H1 (cell line): ENCODE measurements at regions not wholly inside any gene's neighbourhood (a gene's known extent, or its start where the extent isn't known, plus 50 kb on each side); places are given as distances from the start of the nearest gene placed in this dataset.

Experiments
- CTCF ChIA-PET: fragments of 300-600 bp; sonication (Branson Sonifier 250); formaldehyde crosslinking; loops from one replicate; lab custom pipeline; 2021; ENCODE audit not compliant: partially characterized antibody; lab: Charles Lee
- POLR2A ChIA-PET: fragments of 300-600 bp; sonication (Branson Sonifier 250); formaldehyde crosslinking; loops from one replicate; lab custom pipeline; 2021; ENCODE audit warnings: inconsistent platforms; ENCODE audit not compliant: partially characterized antibody; lab: Charles Lee
- DNase-seq, 2 experiments: peaks; one replicate each; pipeline versions ENCODE4 v3.0.0 to v3.0.0-alpha.2; 2010 to 2022; ENCODE audit warnings: low spot score in 2 of 2, low read depth in 1 of 2, mixed read lengths in 1 of 2
- FAIRE-seq: peaks from 2 replicates; lab custom pipeline; 2011; peaks lifted over from hg19 to GRCh38; lab: Jason Lieb, UNC
- H2AFZ ChIP-seq: 2 replicates; pipeline ENCODE4 v1.8.1; 2012; ENCODE audit warnings: low read length, inconsistent platforms
- H2AK5ac ChIP-seq: 2 replicates; pipeline ENCODE4 v1.6.1; 2013; ENCODE audit warnings: low read depth, low read length
- H2BK120ac ChIP-seq: replicated peaks from 2 replicates; pipeline ENCODE3; 2013; ENCODE audit warnings: low read depth, low read length, inconsistent platforms
- H2BK12ac ChIP-seq: 2 replicates; pipeline ENCODE4 v1.6.1; 2013; ENCODE audit warnings: low read depth, low read length
- H2BK15ac ChIP-seq: 2 replicates; pipeline ENCODE4 v1.6.1; 2013; ENCODE audit warnings: low read length
- H2BK20ac ChIP-seq: 2 replicates; pipeline ENCODE4 v1.6.1; 2013; ENCODE audit warnings: low read length
- H2BK5ac ChIP-seq: 2 replicates; pipeline ENCODE4 v1.6.1; 2013; ENCODE audit warnings: low read depth, low read length
- H3K14ac ChIP-seq: 2 replicates; pipeline ENCODE4 v1.6.1; 2013; ENCODE audit warnings: inconsistent platforms; ENCODE audit not compliant: insufficient read length
- H3K18ac ChIP-seq: 2 replicates; pipeline ENCODE4 v1.6.1; 2013; ENCODE audit warnings: low read length; ENCODE audit errors: extremely low read depth
- H3K23ac ChIP-seq: 2 replicates; pipeline ENCODE4 v1.6.1; 2013; ENCODE audit warnings: inconsistent platforms; ENCODE audit not compliant: insufficient read length
- H3K23me2 ChIP-seq: 2 replicates; pipeline ENCODE4 v1.6.1; 2013; ENCODE audit warnings: low read depth, low read length
- H3K27ac ChIP-seq: 2 replicates; pipeline ENCODE4 v1.6.1; 2011; ENCODE audit warnings: low read depth, low read length, inconsistent platforms
- H3K27me3 ChIP-seq, 4 experiments: replicated peaks in 1 of 4; 1 replicate in 1 of 4; 2 replicates in 3 of 4; pipeline versions ENCODE4 v1.6.1 to v1.8.1; 2011 to 2013; ENCODE audit warnings: low read length in 3 of 4, mild to moderate bottlenecking in 3 of 4, inconsistent platforms in 2 of 4, mixed read lengths in 2 of 4, moderate library complexity in 1 of 4; ENCODE audit not compliant: control insufficient read depth in 3 of 4, insufficient read depth in 3 of 4; ENCODE audit errors: extremely low read depth in 1 of 4
- H3K36me3 ChIP-seq, 4 experiments: 2 replicates each; pipeline versions ENCODE4 v1.6.1 to v1.8.1; 2011 to 2013; ENCODE audit warnings: mild to moderate bottlenecking in 4 of 4, low read length in 3 of 4, moderate library complexity in 2 of 4, control low read depth in 1 of 4, inconsistent platforms in 1 of 4; ENCODE audit not compliant: insufficient read depth in 4 of 4, control insufficient read depth in 2 of 4
- H3K4ac ChIP-seq: replicated peaks from 2 replicates; pipeline ENCODE3; 2013; ENCODE audit warnings: low read length, low read depth, mixed read lengths, inconsistent platforms; ENCODE audit not compliant: insufficient read length
- H3K4me1 ChIP-seq, 4 experiments: replicated peaks in 1 of 4; 1 replicate in 1 of 4; 2 replicates in 3 of 4; pipeline versions ENCODE4 v1.6.1 to v1.8.1; 2011 to 2013; ENCODE audit warnings: low read length in 3 of 4, inconsistent platforms in 2 of 4, mixed read lengths in 1 of 4; ENCODE audit not compliant: insufficient read depth in 4 of 4, control insufficient read depth in 3 of 4
- H3K4me2 ChIP-seq, 2 experiments: 2 replicates each; pipeline versions ENCODE4 v1.6.1 to v1.8.1; 2011 to 2013; ENCODE audit warnings: low read depth in 2 of 2, low read length in 2 of 2, control low read depth in 1 of 2, inconsistent platforms in 1 of 2, mild to moderate bottlenecking in 1 of 2; ENCODE audit not compliant: insufficient read depth in 1 of 2
- H3K4me3 ChIP-seq, 4 experiments: fragments of 200-600, 300-600 bp in 1 of 4; sonication (generic), shearing (Covaris generic), sonication (Bioruptor Twin) in 1 of 4; 2 replicates each; pipeline versions ENCODE4 v1.5.1 to v1.8.1; 2011 to 2016; ENCODE audit warnings: low read length in 4 of 4, low read depth in 3 of 4, control low read depth in 2 of 4, inconsistent platforms in 2 of 4, mild to moderate bottlenecking in 2 of 4, mixed read lengths in 1 of 4, moderate library complexity in 1 of 4; ENCODE audit not compliant: insufficient read depth in 2 of 4; ENCODE audit errors: extremely low read depth in 1 of 4
- H3K56ac ChIP-seq: replicated peaks from 2 replicates; pipeline ENCODE3; 2013; ENCODE audit warnings: low read depth, mild to moderate bottlenecking, mixed read lengths, low read length, inconsistent platforms; ENCODE audit not compliant: insufficient read length
- H3K79me1 ChIP-seq: 2 replicates; pipeline ENCODE4 v1.6.1; 2013; ENCODE audit warnings: low read depth, low read length, control low read depth
- H3K79me2 ChIP-seq, 2 experiments: 2 replicates each; pipeline versions ENCODE4 v1.6.1 to v1.8.1; 2012 to 2013; ENCODE audit warnings: low read length in 2 of 2, mild to moderate bottlenecking in 2 of 2, inconsistent platforms in 1 of 2; ENCODE audit not compliant: insufficient read depth in 2 of 2, control insufficient read depth in 1 of 2
- H3K9ac ChIP-seq, 4 experiments: replicated peaks in 1 of 4; 1 replicate in 1 of 4; 2 replicates in 3 of 4; pipeline versions ENCODE4 v1.6.1 to v1.8.1; 2011 to 2013; ENCODE audit warnings: low read depth in 3 of 4, low read length in 3 of 4, control low read depth in 2 of 4, mild to moderate bottlenecking in 2 of 4, moderate library complexity in 2 of 4, inconsistent platforms in 1 of 4; ENCODE audit errors: extremely low read depth in 1 of 4
- H3K9me3 ChIP-seq, 2 experiments: 2 replicates each; pipeline versions ENCODE4 v1.6.1 to v1.8.1; 2012 to 2013; ENCODE audit warnings: mild to moderate bottlenecking in 2 of 2, moderate library complexity in 2 of 2, control low read depth in 1 of 2, inconsistent platforms in 1 of 2, low read depth in 1 of 2, low read length in 1 of 2, mixed read lengths in 1 of 2; ENCODE audit not compliant: insufficient read depth in 2 of 2
- H4K20me1 ChIP-seq, 2 experiments: replicated peaks in 1 of 2; 2 replicates each; pipeline versions ENCODE3 to v1.8.1; 2011 to 2013; ENCODE audit warnings: inconsistent platforms in 2 of 2, low read length in 2 of 2, mild to moderate bottlenecking in 1 of 2; ENCODE audit not compliant: insufficient read depth in 2 of 2, control insufficient read depth in 1 of 2
- H4K5ac ChIP-seq: 2 replicates; pipeline ENCODE4 v1.6.1; 2013; ENCODE audit warnings: low read length, low read depth, mixed read lengths, inconsistent platforms; ENCODE audit not compliant: insufficient read length
- H4K8ac ChIP-seq: 2 replicates; pipeline ENCODE4 v1.8.0; 2013; ENCODE audit warnings: mild to moderate bottlenecking, moderate library complexity, low read length, inconsistent platforms; ENCODE audit not compliant: insufficient read depth; ENCODE audit errors: extremely low read depth
- H4K91ac ChIP-seq: replicated peaks from 2 replicates; pipeline ENCODE3; 2013; ENCODE audit warnings: low read length, mixed read lengths, inconsistent platforms; ENCODE audit not compliant: insufficient read length
- PHF8 ChIP-seq: fragments of 200-600 bp; sonication (generic); conservative IDR thresholded peaks from 2 replicates; pipeline ENCODE4 v1.7.1; 2012; ENCODE audit warnings: low read depth, mild to moderate bottlenecking, inconsistent platforms, low read length, moderate library complexity
- RAD21 ChIP-seq, 2 experiments: IDR thresholded peaks in 1 of 2; conservative IDR thresholded peaks in 1 of 2; 2 replicates each; pipeline ENCODE4 v1.6.1; 2011; ENCODE audit warnings: low read depth in 2 of 2, low read length in 2 of 2, improper control_type of control experiment in 1 of 2, inconsistent platforms in 1 of 2, mild to moderate bottlenecking in 1 of 2, moderate library complexity in 1 of 2
- WGBS, 2 experiments: shearing (Covaris generic) in 1 of 2; methylation state at CpG; one replicate each; pipeline versions ENCODE4 v1.1.6 to v1.1.7; 2013 to 2015; ENCODE audit warnings: low lambda C conversion rate in 2 of 2, mixed read lengths in 2 of 2, inconsistent platforms in 1 of 2, low coverage in 1 of 2, missing lambda C conversion rate in 1 of 2; ENCODE audit not compliant: insufficient replicate concordance in 2 of 2, insufficient coverage in 1 of 2, insufficient read length in 1 of 2; ENCODE audit errors: extremely low coverage in 1 of 2, missing lambda C conversion rate in 1 of 2; 5-methylcytosine and 5-hydroxymethylcytosine counted together
- TF ChIP-seq, protein P1 (sequence below), 3 experiments: IDR thresholded peaks; 1 replicate in 2 of 3; 2 replicates in 1 of 3; pipeline versions ENCODE4 v1.5.1 to v1.6.1; 2011; ENCODE audit warnings: low read length in 3 of 3, mild to moderate bottlenecking in 3 of 3, inconsistent platforms in 2 of 3, low read depth in 1 of 3, moderate library complexity in 1 of 3; ENCODE audit not compliant: insufficient read depth in 1 of 3; ENCODE audit errors: control extremely low read depth in 1 of 3

DNA sequence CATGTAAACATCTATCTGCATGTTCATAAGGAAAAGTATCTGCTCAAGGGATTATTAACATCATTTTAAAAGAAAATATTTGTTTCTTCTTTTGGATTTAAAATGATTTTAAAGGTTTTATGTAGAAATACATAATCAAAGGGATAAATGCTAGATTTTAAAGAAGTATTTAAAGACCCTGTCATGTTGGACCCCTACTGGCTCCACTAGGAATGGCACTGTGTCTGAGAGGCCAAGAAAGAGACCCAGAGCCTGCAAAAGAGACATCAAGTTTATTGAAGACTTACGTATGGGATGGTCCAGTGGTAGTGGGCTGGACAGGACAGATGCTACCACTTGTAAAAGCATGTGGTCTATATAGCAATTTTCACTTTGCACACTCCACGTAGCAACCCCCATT is 78.7 kb upstream of the PCDH18 start:
- ChIA-PET CTCF (interaction anchor here (0.9 to 2.0 kb wide), 7 partner anchors 12 to 70 kb away, joined by 3 to 7 read pairs (median 3); no protein-coding TSS in a partner anchor), POLR2A (no interaction called here)
- H3K9ac ChIP-seq = no peak overlapping the region
- H3K9me3 ChIP-seq = no peaks in the 10 kb centered on the region
- H3K4me3 ChIP-seq = no peak overlapping the region
- no peak overlapping the region for H2BK120ac ChIP-seq
- no peak overlapping the region for H2BK5ac ChIP-seq
- H3K79me1 ChIP-seq = no peaks in the 10 kb centered on the region
- FAIRE-seq (peak; percentile 7), DNase-seq (no peak)
- TF ChIP-seq, protein P1, sequence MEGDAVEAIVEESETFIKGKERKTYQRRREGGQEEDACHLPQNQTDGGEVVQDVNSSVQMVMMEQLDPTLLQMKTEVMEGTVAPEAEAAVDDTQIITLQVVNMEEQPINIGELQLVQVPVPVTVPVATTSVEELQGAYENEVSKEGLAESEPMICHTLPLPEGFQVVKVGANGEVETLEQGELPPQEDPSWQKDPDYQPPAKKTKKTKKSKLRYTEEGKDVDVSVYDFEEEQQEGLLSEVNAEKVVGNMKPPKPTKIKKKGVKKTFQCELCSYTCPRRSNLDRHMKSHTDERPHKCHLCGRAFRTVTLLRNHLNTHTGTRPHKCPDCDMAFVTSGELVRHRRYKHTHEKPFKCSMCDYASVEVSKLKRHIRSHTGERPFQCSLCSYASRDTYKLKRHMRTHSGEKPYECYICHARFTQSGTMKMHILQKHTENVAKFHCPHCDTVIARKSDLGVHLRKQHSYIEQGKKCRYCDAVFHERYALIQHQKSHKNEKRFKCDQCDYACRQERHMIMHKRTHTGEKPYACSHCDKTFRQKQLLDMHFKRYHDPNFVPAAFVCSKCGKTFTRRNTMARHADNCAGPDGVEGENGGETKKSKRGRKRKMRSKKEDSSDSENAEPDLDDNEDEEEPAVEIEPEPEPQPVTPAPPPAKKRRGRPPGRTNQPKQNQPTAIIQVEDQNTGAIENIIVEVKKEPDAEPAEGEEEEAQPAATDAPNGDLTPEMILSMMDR (IDR thresholded peaks at IDR 0.05; ENCODE audit: control extremely low read depth in 1 of 3, insufficient read depth in 1 of 3, low read depth in 1 of 3, low read length in 3 of 3) = peak in 2 of 3 experiments; percentile 20 to 56; a peak in 2 of 4 replicates
- TF ChIP-seq RAD21 (IDR thresholded peaks at IDR 0.05 in 1 of 2, conservative IDR thresholded peaks at IDR 0.05 in 1 of 2; ENCODE audit: low read depth in 2 of 2, low read length in 2 of 2) (peak; percentile 36 to 45), PHF8 (no peak)
- H2AK5ac ChIP-seq = no peak overlapping the region
- no peak overlapping the region for H3K27ac ChIP-seq
- no peak overlapping the region for H4K5ac ChIP-seq
- no peak overlapping the region for H3K14ac ChIP-seq
- H4K8ac ChIP-seq = no peak overlapping the region
- H2AFZ ChIP-seq = 0 out of 2 replicates have a peak overlapping the region, but pooled peaks have one; percentile 61
- H3K79me2 ChIP-seq = no peaks in the 10 kb centered on the region
- WGBS, 2 experiments = 76% methylated on average over 2 of the region's 2 CpGs; no CpG with 5 or more reads in 1 of the 2 experiments
- no peaks in the 10 kb centered on the region for H3K27me3 ChIP-seq
- no peak overlapping the region for H3K4ac ChIP-seq
- no peaks in the 10 kb centered on the region for H3K23me2 ChIP-seq
- no peak overlapping the region for H4K91ac ChIP-seq
- H3K36me3 ChIP-seq = no peaks in the 10 kb centered on the region
- H3K18ac ChIP-seq = no peak overlapping the region
- H3K56ac ChIP-seq = no peak overlapping the region
- peaks cover 0 to 9% (median 3%) of the 10 kb centered on the region in 4 experiments; a peak in 2 of 7 replicates for H3K4me1 ChIP-seq
- 0 out of 2 replicates have a peak overlapping the region, but pooled peaks have one; percentile 2 for H2BK12ac ChIP-seq
- no peak overlapping the region; the same call in 1 of the 2 replicates for H2BK20ac ChIP-seq
- H2BK15ac ChIP-seq = no peak overlapping the region
- no peak overlapping the region for H3K4me2 ChIP-seq
- no peaks in the 10 kb centered on the region for H4K20me1 ChIP-seq
- H3K23ac ChIP-seq = no peak overlapping the region
